Fibroblast of peridontal ligament (primary cell): ENCODE measurements at regions not wholly inside any gene's neighbourhood (a gene's known extent, or its start where the extent isn't known, plus 50 kb on each side); places are given as distances from the start of the nearest gene placed in this dataset.

Experiments
- DNase-seq: peaks from one replicate; pipeline ENCODE4 v3.0.0-alpha.2; 2010; ENCODE audit errors: extremely low read depth

DNA sequence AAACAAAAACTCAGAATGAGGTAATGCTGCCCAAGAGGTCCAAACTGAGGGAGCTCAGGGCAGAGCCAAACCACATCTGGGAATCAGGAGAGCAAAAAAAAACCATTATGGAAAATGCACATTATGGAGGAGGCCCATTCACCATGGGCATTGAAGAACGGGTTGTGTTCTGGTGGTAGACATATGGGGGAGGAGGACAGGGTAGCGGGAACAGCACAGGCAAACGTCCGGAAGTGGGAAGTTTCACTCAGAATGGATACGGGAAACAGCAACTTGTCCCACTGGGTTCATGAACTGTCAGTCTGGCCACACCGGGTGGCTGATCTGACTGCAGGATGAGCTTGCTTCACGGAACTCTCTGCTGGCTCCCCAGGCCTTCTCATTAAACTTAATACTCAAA is 139.7 kb downstream of the RRAGC start:
- no peak for DNase-seq

GRCh38 chr1:38718031-38718430 is 141.5 kb downstream of the RRAGC start:
- no peak for DNase-seq

DNA sequence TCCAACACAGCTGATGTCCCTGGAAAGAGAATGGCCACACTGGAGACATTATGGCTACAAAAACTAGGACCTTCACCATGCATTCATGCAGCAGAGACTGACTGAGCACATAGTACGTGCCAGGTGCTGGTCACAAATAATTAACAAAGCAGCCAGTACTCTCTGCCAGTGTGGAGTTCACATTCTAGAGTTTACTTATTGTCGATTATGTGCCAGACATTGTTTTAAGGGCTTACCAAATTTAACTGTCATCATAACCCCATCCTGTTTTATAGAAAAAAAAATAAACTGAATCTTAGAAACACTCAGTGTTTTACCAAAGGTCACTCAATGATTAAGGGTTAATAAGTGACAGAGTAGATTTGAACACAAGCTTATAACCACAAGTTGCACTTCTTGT is 143.3 kb downstream of the RRAGC start:
- DNase-seq, result no peak

GRCh38 chr1:38715415-38715814 is 144.2 kb downstream of the RRAGC start:
- no peak for DNase-seq

- no peak for DNase-seq
These were observed 147.5 kb downstream of the RRAGC start for GRCh38 chr1:38712046-38712445.

DNA sequence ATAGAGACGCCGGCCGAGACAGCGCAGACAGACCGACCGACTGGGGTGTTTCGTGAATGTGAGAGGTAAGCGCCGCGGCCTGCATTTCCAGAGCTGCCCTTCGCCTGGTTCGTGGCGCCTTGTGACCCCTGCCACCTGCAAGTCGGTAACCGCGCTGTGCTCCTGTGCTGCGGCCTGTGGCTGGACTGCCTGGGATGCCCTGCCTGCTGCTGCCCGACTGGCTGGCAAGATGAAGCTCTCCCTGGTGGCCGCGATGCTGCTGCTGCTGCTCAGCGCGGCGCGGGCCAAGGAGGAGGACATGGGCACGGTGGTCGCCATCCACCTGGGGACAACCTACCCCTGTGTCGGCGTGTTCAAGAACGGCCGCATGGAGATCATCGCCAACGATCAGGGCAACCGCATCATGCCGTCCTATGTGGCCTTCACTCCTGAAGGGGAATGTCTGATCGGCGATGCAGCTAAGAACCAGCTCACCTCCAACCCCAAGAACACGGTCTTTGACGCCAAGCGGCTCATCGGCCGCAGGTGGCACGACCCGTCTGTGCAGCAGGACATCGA is 150.8 kb downstream of the RRAGC start:
- no peak for DNase-seq

DNA sequence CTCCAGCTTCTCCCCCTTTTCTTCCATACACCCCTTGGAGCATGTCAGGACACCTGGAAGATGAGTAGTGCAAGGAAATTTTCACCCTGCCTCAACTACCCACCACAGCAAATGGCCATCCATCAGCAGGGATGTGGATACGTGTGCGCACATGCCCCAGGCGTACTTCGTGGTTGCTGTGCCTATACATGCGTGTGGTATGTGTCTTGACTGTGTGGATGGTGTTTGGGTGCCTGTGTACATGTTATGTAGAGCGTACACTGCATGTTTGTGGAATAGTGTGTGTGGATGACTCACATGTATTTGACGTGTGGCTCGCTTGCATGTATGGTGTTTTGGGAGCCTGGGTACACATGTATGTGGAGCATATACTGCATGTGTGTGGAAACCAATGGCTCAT is 158.5 kb downstream of the RRAGC start:
- no peak for DNase-seq

GRCh38 chr1:38700077-38700470 is 159.5 kb downstream of the RRAGC start:
- DNase-seq, result no peak

- no peak for DNase-seq
These were observed 160.1 kb downstream of the RRAGC start for GRCh38 chr1:38699330-38700076.

DNA sequence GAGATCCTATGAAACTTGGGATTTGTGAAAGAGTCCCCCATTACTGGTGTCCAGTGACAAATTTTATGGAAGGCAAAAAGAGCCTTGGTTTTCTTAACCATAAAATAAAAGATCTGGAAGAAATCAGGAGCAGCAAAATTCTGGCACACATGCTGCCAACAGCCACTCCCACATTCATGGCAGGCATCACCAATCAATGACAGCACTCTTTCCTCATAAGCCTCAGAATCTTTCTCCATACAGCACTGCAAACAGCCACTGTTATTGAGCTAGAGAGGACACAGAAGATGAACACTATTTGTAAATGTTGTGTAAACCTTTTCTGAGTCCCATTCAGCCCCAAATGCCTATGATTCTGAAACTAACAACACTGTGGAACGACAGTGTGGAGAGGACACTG is 162.2 kb downstream of the RRAGC start:
- no peak for DNase-seq

DNA sequence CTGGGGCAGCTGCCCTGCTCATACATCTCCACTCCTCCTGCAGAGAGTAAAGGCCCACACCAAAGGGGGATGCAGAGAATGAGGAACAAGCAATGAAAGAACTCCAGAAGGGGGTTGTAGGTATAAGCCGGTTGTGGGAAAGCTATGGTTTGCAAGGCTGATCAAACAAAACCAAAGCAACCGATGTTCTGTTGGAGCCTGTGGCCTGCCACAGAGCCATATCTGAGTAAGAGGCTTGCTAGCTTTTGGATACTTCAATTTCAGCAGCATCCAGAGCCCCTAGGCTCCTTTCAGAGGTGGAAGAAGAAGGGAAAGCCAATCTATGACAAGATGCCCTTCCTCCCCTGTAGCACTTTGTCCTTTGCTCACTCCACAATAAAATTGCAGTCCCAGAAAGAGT is 163.2 kb downstream of the RRAGC start:
- DNase-seq, result no peak

- DNase-seq, result no peak
These were observed 165.8 kb downstream of the RRAGC start for GRCh38 chr1:38693759-38694158.

DNA sequence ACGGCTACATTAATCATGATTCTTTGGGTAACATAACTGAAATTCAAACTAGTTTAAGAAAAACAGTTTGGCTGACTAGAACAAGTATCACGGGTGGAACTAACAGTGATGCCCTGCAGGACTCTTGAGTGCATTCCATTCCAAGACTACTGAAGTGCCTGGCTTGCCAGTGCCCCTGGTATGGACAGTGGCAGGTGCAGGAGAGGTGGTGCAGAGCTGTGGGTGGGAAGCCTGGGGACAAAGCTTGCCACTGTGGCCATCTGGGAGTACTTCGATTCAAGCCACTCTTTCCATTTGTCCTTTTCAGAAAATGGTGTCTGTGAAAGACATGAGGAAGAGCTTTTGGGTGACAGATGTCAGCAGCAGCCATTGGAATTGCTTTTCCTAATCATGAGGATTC is 166.5 kb downstream of the RRAGC start:
- no peak for DNase-seq

DNA sequence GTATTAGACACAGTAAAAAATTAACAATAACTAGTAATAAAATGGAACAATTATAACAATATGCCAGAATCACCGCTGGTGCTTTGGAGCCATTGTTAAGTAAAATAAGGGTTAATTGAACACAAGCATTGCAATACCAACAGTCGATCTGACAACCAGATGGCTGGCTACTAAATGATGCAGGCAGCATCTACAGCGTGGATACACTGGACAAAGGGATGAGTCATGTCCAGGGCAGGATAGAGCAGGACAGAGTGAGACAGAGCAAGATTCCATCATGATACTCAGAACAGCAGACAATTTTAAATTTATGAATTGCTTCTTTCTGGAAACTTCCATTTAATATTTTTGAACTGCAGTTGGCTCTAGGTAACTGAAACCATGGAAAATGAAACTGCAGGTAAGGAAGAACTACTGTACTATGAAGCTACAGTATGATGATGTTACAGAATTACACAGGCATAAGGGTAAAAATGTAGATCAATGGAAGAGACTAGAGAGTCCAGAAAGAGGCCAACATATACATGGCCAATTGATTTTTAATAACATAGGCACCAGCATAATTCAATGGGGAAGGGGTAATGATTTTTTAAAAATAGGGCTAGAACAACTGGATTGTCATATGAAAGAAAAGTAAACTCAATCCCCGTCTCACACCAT is 168.7 kb downstream of the RRAGC start:
- DNase-seq, result no peak

GRCh38 chr1:38686927-38687255 is 172.7 kb downstream of the RRAGC start:
- no peak for DNase-seq

DNA sequence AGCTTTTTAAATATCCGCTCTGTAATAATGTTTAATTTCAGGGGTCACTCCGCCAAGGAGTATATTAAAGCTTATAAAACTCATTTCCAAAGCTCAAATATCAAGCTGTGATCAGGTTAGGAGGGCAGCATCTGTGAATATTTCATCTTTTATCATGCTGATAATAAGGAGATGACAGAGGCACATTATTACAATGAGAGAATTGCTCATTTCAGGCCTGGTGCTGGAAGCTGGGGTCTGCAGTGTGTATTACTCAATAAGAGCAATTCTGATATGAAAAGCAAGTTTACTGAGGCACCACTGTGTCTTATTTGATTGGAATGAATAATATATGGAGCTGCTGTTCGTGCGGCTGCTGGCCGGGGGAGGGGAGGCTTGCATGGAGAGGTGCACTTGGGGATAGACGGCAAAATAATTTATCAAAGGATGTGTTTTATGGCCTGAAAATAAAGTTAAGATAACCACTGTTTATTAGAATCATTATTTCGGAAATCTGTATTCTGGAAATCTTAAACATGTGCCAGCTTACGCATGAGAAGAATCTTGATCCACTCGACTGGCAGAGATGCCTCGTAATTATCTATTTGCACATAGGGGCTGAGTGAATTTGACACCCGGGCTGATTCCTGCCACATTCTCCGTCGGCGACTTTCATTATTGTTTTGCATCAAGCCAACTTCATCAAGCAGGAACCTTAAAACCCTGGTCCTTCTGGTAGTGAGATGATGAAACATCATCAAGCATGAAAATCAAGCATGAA is 173.2 kb downstream of the RRAGC start:
- DNase-seq, result no peak

DNA sequence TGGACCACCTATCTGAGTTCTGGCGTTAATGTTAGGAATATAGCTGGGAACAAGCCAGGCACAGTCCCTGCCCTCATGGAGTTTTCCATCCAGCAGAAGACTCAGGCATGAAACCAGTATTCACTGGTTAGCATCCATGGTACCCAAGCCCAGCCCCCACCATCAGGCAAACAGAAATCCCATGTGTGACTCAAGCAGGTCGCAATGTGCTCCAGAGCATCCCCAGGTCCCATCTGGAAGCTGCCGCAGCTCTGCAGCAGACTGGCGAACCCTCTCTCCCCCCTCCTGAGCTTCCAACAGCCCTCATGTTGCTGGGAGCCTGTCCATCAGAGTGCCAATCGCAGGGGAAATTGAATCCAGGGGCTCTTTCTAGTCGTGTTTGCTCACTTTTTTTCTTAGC is 174.2 kb downstream of the RRAGC start:
- no peak for DNase-seq

GRCh38 chr1:38680801-38681510 is 178.6 kb downstream of the RRAGC start:
- no peak for DNase-seq

DNA sequence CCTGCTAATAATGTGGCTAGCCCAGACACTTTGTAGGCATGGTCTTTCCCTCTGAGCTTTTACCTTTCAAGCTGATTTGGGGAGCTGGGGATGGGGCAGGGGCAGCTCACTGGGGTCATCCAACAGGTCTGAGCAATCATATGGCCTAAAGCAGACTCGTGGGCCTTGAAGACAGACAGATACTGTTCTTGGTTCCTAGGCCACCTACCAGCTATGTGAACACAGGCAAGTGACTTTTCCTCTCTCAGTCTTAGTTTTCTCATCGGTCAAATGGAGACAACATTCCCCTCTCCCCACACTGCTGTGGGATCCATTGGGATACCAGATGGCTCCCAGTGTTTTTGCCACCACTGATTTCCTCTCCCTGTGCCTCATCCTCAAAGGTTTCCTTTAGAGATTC is 181.8 kb downstream of the RRAGC start:
- no peak for DNase-seq

GRCh38 chr1:38677311-38677710 is 182.3 kb downstream of the RRAGC start:
- DNase-seq, result no peak

DNA sequence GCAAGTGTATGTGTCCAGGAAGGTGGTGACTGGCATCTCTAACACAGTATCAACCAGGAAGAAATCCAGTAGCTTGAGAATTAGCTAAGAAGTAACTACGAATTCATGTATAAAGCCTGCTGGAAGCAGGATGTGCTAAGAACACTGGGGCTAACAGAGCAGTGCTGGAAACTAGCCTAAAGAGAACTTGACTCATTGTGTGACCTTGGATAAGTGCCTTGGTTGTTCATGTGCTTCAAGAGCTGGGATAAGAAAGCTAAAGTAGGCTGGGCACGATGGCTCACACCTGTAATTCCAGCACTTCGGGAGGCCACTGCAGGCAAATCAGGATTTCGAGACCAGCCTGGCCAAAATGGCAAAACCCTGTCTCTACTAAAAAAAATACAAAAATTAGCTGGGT is 186.9 kb downstream of the RRAGC start:
- DNase-seq, result no peak

DNA sequence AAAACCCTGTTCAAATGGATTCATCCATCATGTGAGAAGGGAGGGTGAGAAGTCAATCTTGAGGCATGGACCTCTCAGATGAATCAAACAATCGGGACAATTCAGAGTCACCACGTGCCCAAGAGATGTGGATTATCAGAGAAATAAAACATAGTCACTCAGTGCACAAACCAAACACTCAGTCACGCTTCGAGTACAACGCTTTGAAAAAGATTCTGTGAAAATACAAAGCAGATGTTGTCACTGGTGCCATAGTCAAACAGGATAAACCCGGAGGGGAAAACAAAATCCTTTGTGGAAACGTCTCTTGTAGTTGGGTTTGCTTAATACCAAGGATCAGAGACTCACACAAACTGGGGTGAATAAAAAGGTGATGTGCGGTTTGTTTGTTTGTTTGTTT is 188.4 kb downstream of the RRAGC start:
- no peak for DNase-seq
